ENCODE measurements at regions not wholly inside any gene's neighbourhood (a gene's known extent, or its start where the extent isn't known, plus 50 kb on each side); places are given as distances from the start of the nearest gene placed in this dataset.

- no peak overlapping the region for H2AFZ ChIP-seq
- no peaks in the 10 kb centered on the region for H3K9me3 ChIP-seq (ENCODE audit: low read depth)
- WGBS (ENCODE audit: low lambda C conversion rate, missing lambda C conversion rate) = 81% methylated on average over 5 of the region's 5 CpGs
- no peaks in the 10 kb centered on the region for H3K27me3 ChIP-seq
- no peaks in the 10 kb centered on the region for H3K79me2 ChIP-seq
- no peak for DNase-seq (ENCODE audit: low spot score)
- TF ChIP-seq CTCF (IDR thresholded peaks at IDR 0.05; ENCODE audit: poor library complexity) (no peak), EZH2phosphoT487 (IDR thresholded peaks at IDR 0.05; ENCODE audit: low read depth, severe bottlenecking, unreplicated experiment) (no peak), EZH2 (IDR thresholded peaks at IDR 0.05; ENCODE audit: borderline replicate concordance) (no peak)
- H3K4me1 ChIP-seq (ENCODE audit: insufficient read depth) = no peaks in the 10 kb centered on the region
- H3K36me3 ChIP-seq (replicated peaks; ENCODE audit: insufficient read depth, low read depth) = no peaks in the 10 kb centered on the region
- no peak overlapping the region for H3K27ac ChIP-seq
- no peak overlapping the region for H3K4me2 ChIP-seq
- no peaks in the 10 kb centered on the region for H3K9me2 ChIP-seq (replicated peaks; ENCODE audit: insufficient read depth)
- H3K4me3 ChIP-seq = no peak overlapping the region
- no peaks in the 10 kb centered on the region for H4K20me1 ChIP-seq (ENCODE audit: insufficient read depth, poor library complexity, severe bottlenecking)
These were observed 254.7 kb downstream of the ADGRD1 start for GRCh38 chr12:131208425-131208824.

- H3K4me1 ChIP-seq (ENCODE audit: insufficient read depth) = no peaks in the 10 kb centered on the region
- DNase-seq (ENCODE audit: low spot score) = no peak
- no peaks in the 10 kb centered on the region for H3K36me3 ChIP-seq (replicated peaks; ENCODE audit: insufficient read depth, low read depth)
- H3K4me2 ChIP-seq = no peak overlapping the region
- H4K20me1 ChIP-seq (ENCODE audit: insufficient read depth, poor library complexity, severe bottlenecking) = no peaks in the 10 kb centered on the region
- H2AFZ ChIP-seq = no peak overlapping the region
- no peaks in the 10 kb centered on the region for H3K79me2 ChIP-seq
- no peaks in the 10 kb centered on the region for H3K9me3 ChIP-seq (ENCODE audit: low read depth)
- 88% methylated on average over 21 of the region's 21 CpGs for WGBS (ENCODE audit: low lambda C conversion rate, missing lambda C conversion rate)
- H3K27ac ChIP-seq = no peak overlapping the region
- H3K4me3 ChIP-seq = no peak overlapping the region
- H3K27me3 ChIP-seq = no peaks in the 10 kb centered on the region
- no peaks in the 10 kb centered on the region for H3K9me2 ChIP-seq (replicated peaks; ENCODE audit: insufficient read depth)
- TF ChIP-seq EZH2 (IDR thresholded peaks at IDR 0.05; ENCODE audit: borderline replicate concordance) = no peak
These were observed 255.7 kb downstream of the ADGRD1 start for GRCh38 chr12:131209082-131210070.

GRCh38 chr12:131210506-131211339, 257.0 kb downstream of the ADGRD1 start:
- H2AFZ ChIP-seq = no peak overlapping the region
- H3K27ac ChIP-seq = no peak overlapping the region
- no peaks in the 10 kb centered on the region for H3K9me2 ChIP-seq (replicated peaks; ENCODE audit: insufficient read depth)
- no peaks in the 10 kb centered on the region for H3K4me1 ChIP-seq (ENCODE audit: insufficient read depth)
- WGBS (ENCODE audit: low lambda C conversion rate, missing lambda C conversion rate) = 84% methylated on average over 13 of the region's 13 CpGs
- no peaks in the 10 kb centered on the region for H3K27me3 ChIP-seq
- no peak overlapping the region for H3K4me2 ChIP-seq
- no peak for DNase-seq (ENCODE audit: low spot score)
- H3K4me3 ChIP-seq = no peak overlapping the region
- no peaks in the 10 kb centered on the region for H4K20me1 ChIP-seq (ENCODE audit: insufficient read depth, poor library complexity, severe bottlenecking)
- H3K79me2 ChIP-seq = no peaks in the 10 kb centered on the region
- H3K9me3 ChIP-seq (ENCODE audit: low read depth) = no peaks in the 10 kb centered on the region
- TF ChIP-seq EZH2 (IDR thresholded peaks at IDR 0.05; ENCODE audit: borderline replicate concordance) = no peak
- TF ChIP-seq CTCF (IDR thresholded peaks at IDR 0.05; ENCODE audit: poor library complexity) = no peak
- no peak for TF ChIP-seq EZH2phosphoT487 (IDR thresholded peaks at IDR 0.05; ENCODE audit: low read depth, severe bottlenecking, unreplicated experiment)
- no peaks in the 10 kb centered on the region for H3K36me3 ChIP-seq (replicated peaks; ENCODE audit: insufficient read depth, low read depth)
